SK-N-MC (cell line): ENCODE measurements at regions not wholly inside any gene's neighbourhood (a gene's known extent, or its start where the extent isn't known, plus 50 kb on each side); places are given as distances from the start of the nearest gene placed in this dataset.

ENCODE experiments used
- DNase-seq: peaks from one replicate; pipeline ENCODE4 v3.0.0-alpha.2; 2011; ENCODE audit warnings: low read depth, low spot score
- H3K27ac ChIP-seq: fragments of 200-600 bp; sonication (generic); 2 replicates; pipeline ENCODE4 v1.5.1; 2016; ENCODE audit warnings: mixed run types
- H3K36me3 ChIP-seq: fragments of 200-600 bp; sonication (generic); 2 replicates; pipeline ENCODE4 v1.6.1; 2017; ENCODE audit warnings: antibody characterized with exemption, low read length, mixed read lengths; ENCODE audit not compliant: insufficient read depth
- H3K4me3 ChIP-seq: fragments of 200-600 bp; sonication (generic); 2 replicates; pipeline ENCODE4 v1.5.1; 2016
- H3K9ac ChIP-seq: fragments of 200-600 bp; sonication (generic); 2 replicates; pipeline ENCODE4 v1.8.0; 2017; ENCODE audit warnings: mixed run types, mixed read lengths; ENCODE audit not compliant: insufficient read length
- H3K9me3 ChIP-seq: fragments of 200-600 bp; sonication (generic); 2 replicates; pipeline ENCODE4 v1.6.1; 2017; ENCODE audit warnings: low read depth, mild to moderate bottlenecking, antibody characterized with exemption, low read length, moderate library complexity, mixed read lengths
- EZH2 ChIP-seq: fragments of 200-600 bp; sonication (generic); IDR thresholded peaks from one replicate; pipeline ENCODE4 v1.6.1; 2017; ENCODE audit warnings: antibody characterized with exemption
- FOXP2 ChIP-seq: optimal IDR thresholded peaks from 2 replicates; pipeline ENCODE3; 2011; ENCODE audit warnings: mild to moderate bottlenecking, moderate library complexity; ENCODE audit not compliant: insufficient read depth; ENCODE audit errors: extremely low read length, control extremely low read depth
- POLR2AphosphoS5 ChIP-seq: IDR thresholded peaks from 2 replicates; pipeline ENCODE4 v1.6.1; 2012; ENCODE audit warnings: mild to moderate bottlenecking, low read depth, low read length, borderline replicate concordance

DNA sequence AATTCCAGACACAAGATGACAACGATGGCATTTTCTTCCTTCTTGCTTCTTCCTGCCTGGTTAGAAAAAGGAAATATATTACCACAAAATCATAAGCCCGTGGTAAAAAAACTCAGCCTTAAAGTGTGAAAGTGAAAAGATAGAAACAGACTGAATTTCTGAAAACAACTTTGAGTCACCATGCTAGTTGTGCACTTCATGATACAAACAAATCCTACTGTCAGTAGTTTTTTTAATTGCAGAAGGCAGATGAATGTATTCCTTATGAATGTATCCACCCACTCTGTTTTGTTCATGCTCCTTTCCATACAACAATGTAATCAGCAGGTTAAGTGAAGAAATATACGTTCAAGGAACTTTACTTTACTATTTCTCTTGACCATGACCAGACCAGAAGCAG lies 1144.7 kb downstream of the OTOL1 start:
- no peak for TF ChIP-seq POLR2AphosphoS5
- TF ChIP-seq FOXP2: no peak
- no peak for TF ChIP-seq EZH2
- Histone ChIP-seq H3K9me3 (peaks cover 3% of the 10 kb centered on the region; the same call in 1 of the 2 replicates), H3K36me3 (no peaks in the 10 kb centered on the region), H3K4me3 (no peak overlapping the region), H3K9ac (no peak overlapping the region), H3K27ac (no peak overlapping the region)
- no peak for DNase-seq

DNA sequence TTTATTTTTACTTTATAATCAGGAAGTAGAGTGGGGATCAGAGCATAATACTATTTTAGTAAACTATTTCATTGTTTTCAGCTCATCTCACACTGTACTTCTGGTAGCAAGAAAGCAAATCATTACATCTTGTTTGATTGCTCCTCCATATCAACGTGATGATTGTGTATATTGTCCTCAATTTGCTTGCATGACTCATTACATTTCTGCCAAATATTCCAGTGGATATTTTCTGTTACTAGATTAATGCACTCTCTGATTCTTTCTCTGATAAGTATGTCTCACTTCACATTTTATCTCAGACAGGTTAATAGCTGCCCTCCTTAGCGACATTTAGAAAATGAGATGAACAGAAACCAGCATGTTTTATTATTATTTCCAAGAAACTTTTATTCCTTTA lies 1145.3 kb downstream of the OTOL1 start:
- Histone ChIP-seq H3K9ac (no peak overlapping the region), H3K4me3 (no peak overlapping the region), H3K9me3 (peaks cover 3% of the 10 kb centered on the region; the same call in 1 of the 2 replicates), H3K36me3 (no peaks in the 10 kb centered on the region), H3K27ac (no peak overlapping the region)
- DNase-seq: no peak
- no peak for TF ChIP-seq FOXP2
- TF ChIP-seq EZH2: no peak

- H3K9me3 ChIP-seq: peaks cover 5% of the 10 kb centered on the region
- TF ChIP-seq EZH2: no peak
- TF ChIP-seq FOXP2: no peak
- no peak for TF ChIP-seq POLR2AphosphoS5
- no peak overlapping the region for H3K9ac ChIP-seq
- no peak overlapping the region for H3K27ac ChIP-seq
- no peak overlapping the region for H3K4me3 ChIP-seq
- DNase-seq: no peak
- H3K36me3 ChIP-seq: no peaks in the 10 kb centered on the region
Observed at GRCh38 chr3:162643245-162643644, 1146.6 kb downstream of the OTOL1 start.

GRCh38 chr3:162647321-162647720 lies 1150.7 kb downstream of the OTOL1 start:
- no peak overlapping the region for H3K4me3 ChIP-seq
- DNase-seq: no peak
- no peaks in the 10 kb centered on the region for H3K36me3 ChIP-seq
- H3K9me3 ChIP-seq: peaks cover 5% of the 10 kb centered on the region
- H3K9ac ChIP-seq: no peak overlapping the region
- H3K27ac ChIP-seq: no peak overlapping the region
- TF ChIP-seq FOXP2: no peak
- no peak for TF ChIP-seq POLR2AphosphoS5
- TF ChIP-seq EZH2: no peak

DNA sequence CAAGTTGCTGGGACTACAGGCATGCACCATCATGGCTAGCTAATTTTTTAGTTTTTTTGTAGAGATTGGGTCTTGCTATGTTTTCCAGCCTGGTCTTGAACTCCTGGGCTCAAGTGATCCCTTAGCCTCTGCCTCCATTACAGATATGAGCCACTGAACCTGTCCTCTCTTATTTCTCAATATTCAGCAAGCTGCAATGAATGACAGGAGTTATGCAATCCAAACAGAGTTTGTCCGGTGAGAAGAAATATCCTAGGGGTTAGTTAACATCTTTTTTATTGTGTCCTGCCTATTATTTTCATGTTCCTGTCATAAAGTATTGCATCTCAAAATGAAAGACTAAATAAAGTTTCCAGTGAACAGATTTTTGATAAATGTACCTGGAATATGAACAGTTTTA lies 1161.4 kb downstream of the OTOL1 start:
- no peak overlapping the region for H3K9ac ChIP-seq
- no peak for DNase-seq
- peaks cover 4% of the 10 kb centered on the region; the same call in 1 of the 2 replicates for H3K9me3 ChIP-seq
- TF ChIP-seq FOXP2 (no peak), EZH2 (no peak), POLR2AphosphoS5 (no peak)
- no peak overlapping the region for H3K27ac ChIP-seq
- no peaks in the 10 kb centered on the region for H3K36me3 ChIP-seq
- no peak overlapping the region for H3K4me3 ChIP-seq

DNA sequence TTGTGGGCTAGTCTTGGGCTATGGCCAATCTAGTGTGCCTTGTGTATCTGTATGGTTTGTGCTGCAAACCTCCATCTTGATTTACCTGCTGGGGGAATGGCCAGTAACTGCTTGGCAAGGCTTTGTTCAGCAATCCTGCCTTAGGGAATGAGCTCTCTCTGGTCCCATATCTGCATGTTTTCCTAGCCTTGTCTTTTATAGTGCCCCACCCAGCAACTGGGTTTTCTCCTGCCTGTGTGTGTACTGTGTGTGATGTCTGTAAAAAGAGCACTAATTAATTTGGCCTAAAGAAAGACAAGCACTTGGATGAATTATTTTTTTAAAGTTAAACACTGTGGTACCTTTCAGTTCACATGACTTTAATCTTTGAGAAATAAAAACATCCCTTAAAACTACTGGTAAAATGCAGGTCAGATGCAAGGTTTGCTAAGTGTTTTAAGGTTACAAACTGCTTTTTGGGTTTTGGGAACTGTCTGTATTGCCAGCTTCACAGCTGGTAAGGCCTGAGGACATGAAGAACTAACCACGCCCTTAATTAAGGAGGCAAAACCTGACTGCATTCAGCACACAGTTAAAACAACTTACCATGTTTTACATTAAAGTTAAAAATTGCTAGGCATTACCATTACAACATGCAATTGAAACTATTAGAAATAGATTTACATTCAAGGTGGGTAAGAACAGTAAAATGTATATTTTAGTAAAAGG lies 1169.2 kb downstream of the OTOL1 start:
- DNase-seq: no peak
- TF ChIP-seq POLR2AphosphoS5: no peak
- no peak for TF ChIP-seq FOXP2
- TF ChIP-seq EZH2: no peak
- H3K4me3 ChIP-seq: no peak overlapping the region
- H3K36me3 ChIP-seq: no peaks in the 10 kb centered on the region
- H3K9me3 ChIP-seq: no peaks in the 10 kb centered on the region
- H3K9ac ChIP-seq: no peak overlapping the region
- H3K27ac ChIP-seq: no peak overlapping the region

DNA sequence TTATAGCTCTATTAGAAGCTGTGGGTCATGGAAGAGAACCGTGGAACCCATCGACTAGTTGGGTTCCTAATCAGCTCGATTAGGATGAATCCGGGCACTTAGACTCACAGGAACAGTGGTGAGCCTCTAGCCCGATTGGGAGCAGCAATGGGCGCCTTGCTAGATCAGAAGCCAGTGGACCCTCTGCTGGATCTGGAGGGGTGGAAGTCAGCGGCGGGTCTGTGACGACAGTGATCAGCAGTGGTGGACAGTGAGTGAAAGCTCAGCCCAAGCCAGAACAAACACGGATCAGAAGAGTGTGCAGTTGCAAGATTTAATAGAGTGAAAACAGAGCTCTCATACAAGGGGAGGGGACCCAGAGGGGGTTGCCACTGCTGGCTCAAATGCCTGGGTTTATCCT lies 1170.2 kb downstream of the OTOL1 start:
- no peaks in the 10 kb centered on the region for H3K9me3 ChIP-seq
- DNase-seq: no peak
- TF ChIP-seq POLR2AphosphoS5 (no peak), FOXP2 (no peak), EZH2 (no peak)

DNA sequence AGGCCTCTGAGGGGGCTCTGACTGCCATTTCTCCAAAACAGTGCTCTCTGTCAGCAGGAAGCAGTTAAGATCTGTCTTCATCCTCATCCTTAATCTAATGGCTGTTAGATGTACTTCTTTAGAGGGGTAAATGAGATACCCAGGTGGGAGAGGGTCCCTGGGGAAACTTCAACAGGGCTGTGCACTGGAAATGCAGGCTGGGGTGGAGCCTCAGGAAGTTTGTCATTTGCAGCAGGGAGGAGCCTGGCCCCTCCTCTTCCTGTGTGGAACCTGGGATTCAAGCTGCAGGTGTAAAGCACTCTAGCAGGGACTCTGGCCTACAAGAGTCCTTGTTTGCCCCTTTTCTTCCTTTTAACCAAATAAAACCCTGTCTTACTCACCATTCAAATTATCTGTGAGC lies 1173.6 kb downstream of the OTOL1 start:
- TF ChIP-seq FOXP2 (no peak), POLR2AphosphoS5 (no peak), EZH2 (no peak)
- no peaks in the 10 kb centered on the region for H3K9me3 ChIP-seq
- H3K9ac ChIP-seq: no peak overlapping the region
- DNase-seq: no peak
- H3K36me3 ChIP-seq: no peaks in the 10 kb centered on the region
- no peak overlapping the region for H3K27ac ChIP-seq
- H3K4me3 ChIP-seq: no peak overlapping the region

More for the DNA sequence above, 1170.2 kb downstream of the OTOL1 start:
- no peak overlapping the region for H3K4me3 ChIP-seq
- H3K9ac ChIP-seq: no peak overlapping the region
- H3K36me3 ChIP-seq: no peaks in the 10 kb centered on the region
- no peak overlapping the region for H3K27ac ChIP-seq

DNA sequence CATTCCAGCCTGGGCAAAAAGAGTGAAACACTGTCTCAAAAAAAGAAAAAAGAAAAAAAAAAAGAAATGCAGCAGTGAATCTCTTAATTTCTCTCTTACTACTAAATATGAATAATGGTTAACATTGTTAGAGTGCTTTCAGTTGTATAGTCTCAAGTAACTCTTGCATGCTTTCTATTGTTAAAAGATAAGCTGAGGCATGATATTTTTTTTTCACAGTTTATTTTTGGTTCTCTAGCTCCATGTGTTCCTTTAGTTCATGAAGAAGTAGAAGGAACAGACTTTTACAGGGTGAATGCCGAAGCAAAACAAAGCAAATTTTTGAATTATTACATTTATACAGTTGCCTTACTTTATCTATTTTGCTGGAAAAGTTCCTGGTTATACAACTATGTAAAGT lies 1180.9 kb downstream of the OTOL1 start:
- no peak for DNase-seq
- Histone ChIP-seq H3K4me3 (no peak overlapping the region), H3K27ac (no peak overlapping the region), H3K36me3 (no peaks in the 10 kb centered on the region), H3K9ac (no peak overlapping the region), H3K9me3 (no peaks in the 10 kb centered on the region)
- TF ChIP-seq FOXP2 (no peak), POLR2AphosphoS5 (no peak), EZH2 (no peak)
